Fibroblast of lung (primary cell): ENCODE measurements at regions not wholly inside any gene's neighbourhood (a gene's known extent, or its start where the extent isn't known, plus 50 kb on each side); places are given as distances from the start of the nearest gene placed in this dataset.

Experiments used
- CTCF ChIP-seq, 2 donors: IDR thresholded peaks in 1 of 2; conservative IDR thresholded peaks in 1 of 2; 1 replicate in 1 of 2; 2 replicates in 1 of 2; pipeline ENCODE4 v1.5.1; 2011 to 2012; ENCODE audit warnings: low read length in 2 of 2, control low read depth in 1 of 2, inconsistent platforms in 1 of 2, low read depth in 1 of 2, mild to moderate bottlenecking in 1 of 2
- EZH2 ChIP-seq: IDR thresholded peaks from 2 replicates; pipeline ENCODE4 v1.5.1; 2012; ENCODE audit warnings: low read length, control low read depth, mild to moderate bottlenecking; ENCODE audit errors: missing control alignments

GRCh38 chr1:75985827-75986226, 53.6 kb upstream of the ASB17 start:
- no peak for TF ChIP-seq CTCF (conservative IDR thresholded peaks at IDR 0.05 in 1 of 2, IDR thresholded peaks at IDR 0.05 in 1 of 2; ENCODE audit: low read depth in 1 of 2, low read length in 2 of 2)
- no peak for TF ChIP-seq EZH2
